ENCODE measurements at regions not wholly inside any gene's neighbourhood (a gene's known extent, or its start where the extent isn't known, plus 50 kb on each side); places are given as distances from the start of the nearest gene placed in this dataset.

DNA sequence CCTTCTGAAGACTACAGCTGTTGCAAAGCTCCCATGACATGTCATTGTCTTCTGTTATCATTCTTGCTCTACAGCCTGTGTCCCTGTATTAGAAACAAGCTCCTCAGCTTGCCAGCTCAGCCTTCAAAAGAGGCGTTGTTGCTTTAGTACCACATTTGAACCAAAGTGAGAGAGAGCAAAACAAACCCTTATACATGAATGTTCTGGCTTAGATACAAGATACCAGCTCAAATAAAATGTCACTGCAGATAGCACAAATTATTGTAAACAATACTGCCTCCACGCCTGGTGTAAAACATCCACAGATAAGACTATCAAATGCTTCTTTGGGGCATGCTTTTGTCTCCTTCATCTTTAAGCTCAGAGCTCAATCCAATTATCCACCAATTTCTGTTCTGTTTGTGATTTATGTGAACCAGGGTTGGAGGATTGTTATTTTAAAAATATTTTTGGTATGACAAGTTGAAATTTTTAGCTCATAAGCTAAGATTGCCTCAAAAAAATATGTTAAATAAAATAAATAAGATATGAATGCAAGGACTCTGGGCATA is 403.6 kb upstream of the CDIN1 start:
- Histone ChIP-seq H3K27ac (ENCODE audit: low read depth, low read length) (no peak overlapping the region), H3K79me2 (ENCODE audit: control insufficient read depth, low read length) (no peaks in the 10 kb centered on the region), H3K4me2 (ENCODE audit: low read length) (no peak overlapping the region), H3K36me3 (ENCODE audit: control insufficient read depth, low read length) (no peaks in the 10 kb centered on the region), H3K4me3 (ENCODE audit: low read length) (no peak overlapping the region), H3K9me2 (replicated peaks; ENCODE audit: control insufficient read depth, low read length) (no peaks in the 10 kb centered on the region), H3K9me3 (ENCODE audit: control insufficient read depth, insufficient read depth, low read length) (no peaks in the 10 kb centered on the region), H3F3A (ENCODE audit: control insufficient read depth, insufficient read depth) (no peaks in the 10 kb centered on the region), H3K4me1 (ENCODE audit: control insufficient read depth, low read length) (no peaks in the 10 kb centered on the region), H3K27me3 (ENCODE audit: control insufficient read depth, low read length) (no peaks in the 10 kb centered on the region), H4K20me1 (ENCODE audit: control insufficient read depth, insufficient read depth, low read depth, low read length) (no peaks in the 10 kb centered on the region)
- no peak for TF ChIP-seq EZH2phosphoT487 (IDR thresholded peaks at IDR 0.05; ENCODE audit: borderline replicate concordance, low read length)
- TF ChIP-seq, protein P1, sequence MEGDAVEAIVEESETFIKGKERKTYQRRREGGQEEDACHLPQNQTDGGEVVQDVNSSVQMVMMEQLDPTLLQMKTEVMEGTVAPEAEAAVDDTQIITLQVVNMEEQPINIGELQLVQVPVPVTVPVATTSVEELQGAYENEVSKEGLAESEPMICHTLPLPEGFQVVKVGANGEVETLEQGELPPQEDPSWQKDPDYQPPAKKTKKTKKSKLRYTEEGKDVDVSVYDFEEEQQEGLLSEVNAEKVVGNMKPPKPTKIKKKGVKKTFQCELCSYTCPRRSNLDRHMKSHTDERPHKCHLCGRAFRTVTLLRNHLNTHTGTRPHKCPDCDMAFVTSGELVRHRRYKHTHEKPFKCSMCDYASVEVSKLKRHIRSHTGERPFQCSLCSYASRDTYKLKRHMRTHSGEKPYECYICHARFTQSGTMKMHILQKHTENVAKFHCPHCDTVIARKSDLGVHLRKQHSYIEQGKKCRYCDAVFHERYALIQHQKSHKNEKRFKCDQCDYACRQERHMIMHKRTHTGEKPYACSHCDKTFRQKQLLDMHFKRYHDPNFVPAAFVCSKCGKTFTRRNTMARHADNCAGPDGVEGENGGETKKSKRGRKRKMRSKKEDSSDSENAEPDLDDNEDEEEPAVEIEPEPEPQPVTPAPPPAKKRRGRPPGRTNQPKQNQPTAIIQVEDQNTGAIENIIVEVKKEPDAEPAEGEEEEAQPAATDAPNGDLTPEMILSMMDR (IDR thresholded peaks at IDR 0.05; ENCODE audit: low read depth, low read length, poor library complexity, severe bottlenecking) = no peak

DNA sequence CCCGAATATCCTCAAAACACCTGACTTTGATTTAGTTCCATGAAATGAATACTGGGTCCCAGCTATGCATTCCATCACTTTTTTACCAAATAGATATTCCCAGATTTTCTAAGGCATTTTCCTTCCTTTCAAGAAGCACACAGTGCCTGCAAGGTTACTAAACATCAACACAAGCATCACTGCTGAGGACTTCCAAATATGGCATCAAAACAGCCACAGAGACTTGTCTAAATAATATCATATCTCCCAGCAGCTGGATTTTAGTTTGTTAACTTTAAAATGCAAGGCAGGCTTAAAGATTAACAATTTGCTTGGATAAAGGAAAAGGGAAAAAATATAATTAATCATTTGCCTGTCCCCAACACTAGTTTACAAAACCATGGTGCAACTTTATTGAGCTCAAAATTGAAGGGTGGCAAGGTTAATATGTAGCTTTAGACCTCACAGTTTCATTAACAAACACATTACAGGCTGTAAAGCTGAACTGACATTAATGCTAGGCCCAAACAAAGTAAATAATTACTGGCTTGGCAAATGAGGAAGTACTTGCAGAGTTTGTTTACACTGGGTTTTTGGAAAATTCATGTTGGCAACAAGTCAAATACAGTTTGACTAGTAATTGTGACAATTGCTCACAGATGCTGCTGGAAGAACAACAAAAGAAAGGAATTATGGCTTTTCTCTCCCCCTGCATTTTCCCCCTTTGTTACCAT is 401.7 kb upstream of the CDIN1 start:
- TF ChIP-seq EZH2phosphoT487 (IDR thresholded peaks at IDR 0.05; ENCODE audit: borderline replicate concordance, low read length) = no peak
- TF ChIP-seq, protein P1 (IDR thresholded peaks at IDR 0.05; ENCODE audit: low read depth, low read length, poor library complexity, severe bottlenecking) = no peak
- H3K36me3 ChIP-seq (ENCODE audit: control insufficient read depth, low read length) = no peaks in the 10 kb centered on the region
- no peaks in the 10 kb centered on the region for H3K9me2 ChIP-seq (replicated peaks; ENCODE audit: control insufficient read depth, low read length)
- H3K27me3 ChIP-seq (ENCODE audit: control insufficient read depth, low read length) = no peaks in the 10 kb centered on the region
- no peak overlapping the region for H3K27ac ChIP-seq (ENCODE audit: low read depth, low read length)
- H3F3A ChIP-seq (ENCODE audit: control insufficient read depth, insufficient read depth) = no peaks in the 10 kb centered on the region
- H3K79me2 ChIP-seq (ENCODE audit: control insufficient read depth, low read length) = no peaks in the 10 kb centered on the region
- H3K4me3 ChIP-seq (ENCODE audit: low read length) = no peak overlapping the region
- H3K4me2 ChIP-seq (ENCODE audit: low read length) = no peak overlapping the region
- H3K9me3 ChIP-seq (ENCODE audit: control insufficient read depth, insufficient read depth, low read length) = no peaks in the 10 kb centered on the region
- no peaks in the 10 kb centered on the region for H4K20me1 ChIP-seq (ENCODE audit: control insufficient read depth, insufficient read depth, low read depth, low read length)
- H3K4me1 ChIP-seq (ENCODE audit: control insufficient read depth, low read length) = no peaks in the 10 kb centered on the region

DNA sequence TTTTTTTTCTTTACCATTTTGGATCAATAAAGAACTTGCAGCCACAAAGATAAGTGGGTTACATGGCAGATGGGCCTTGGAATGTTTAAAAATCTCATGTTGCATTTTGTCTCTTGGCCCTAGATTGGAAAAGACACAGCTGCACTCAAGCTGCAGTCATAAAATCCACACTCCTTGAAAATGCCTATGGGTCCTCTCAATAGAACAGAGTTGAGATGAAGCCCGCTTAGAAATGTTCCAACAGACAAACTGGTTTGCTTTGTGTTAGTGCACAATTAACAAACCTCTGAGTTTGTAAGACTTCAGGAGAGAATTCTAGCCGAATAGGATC is 401.2 kb upstream of the CDIN1 start:
- Histone ChIP-seq H3F3A (ENCODE audit: control insufficient read depth, insufficient read depth) (no peaks in the 10 kb centered on the region), H3K27me3 (ENCODE audit: control insufficient read depth, low read length) (no peaks in the 10 kb centered on the region), H3K9me2 (replicated peaks; ENCODE audit: control insufficient read depth, low read length) (no peaks in the 10 kb centered on the region), H3K9me3 (ENCODE audit: control insufficient read depth, insufficient read depth, low read length) (no peaks in the 10 kb centered on the region), H3K36me3 (ENCODE audit: control insufficient read depth, low read length) (no peaks in the 10 kb centered on the region), H3K79me2 (ENCODE audit: control insufficient read depth, low read length) (no peaks in the 10 kb centered on the region), H3K4me1 (ENCODE audit: control insufficient read depth, low read length) (no peaks in the 10 kb centered on the region), H4K20me1 (ENCODE audit: control insufficient read depth, insufficient read depth, low read depth, low read length) (no peaks in the 10 kb centered on the region), H3K4me3 (ENCODE audit: low read length) (no peak overlapping the region), H3K4me2 (ENCODE audit: low read length) (no peak overlapping the region), H3K27ac (ENCODE audit: low read depth, low read length) (no peak overlapping the region)
- TF ChIP-seq, protein P1 (IDR thresholded peaks at IDR 0.05; ENCODE audit: low read depth, low read length, poor library complexity, severe bottlenecking) = no peak
- no peak for TF ChIP-seq EZH2phosphoT487 (IDR thresholded peaks at IDR 0.05; ENCODE audit: borderline replicate concordance, low read length)
